Smooth muscle cell (in vitro differentiated cells): ENCODE measurements at regions not wholly inside any gene's neighbourhood (a gene's known extent, or its start where the extent isn't known, plus 50 kb on each side); places are given as distances from the start of the nearest gene placed in this dataset.

ENCODE experiments used
- DNase-seq: peaks from one replicate; lab custom pipeline; 2025; ENCODE audit not compliant: unreplicated experiment; lab: John Stamatoyannopoulos, UW
- H2AFZ ChIP-seq: fragments of 200-600 bp; sonication (generic); 2 replicates; pipeline ENCODE4 v1.6.0; 2016; ENCODE audit warnings: antibody characterized with exemption, low read depth, mild to moderate bottlenecking
- H3F3A ChIP-seq: fragments of 200-600 bp; sonication (generic); 2 replicates; pipeline ENCODE4 v1.6.0; 2017; ENCODE audit warnings: antibody characterized with exemption, low read depth
- H3K27ac ChIP-seq: fragments of 200-600 bp; sonication (generic); 2 replicates; pipeline ENCODE4 v1.5.1; 2016; ENCODE audit warnings: low read depth, mild to moderate bottlenecking
- H3K27me3 ChIP-seq: fragments of 200-600 bp; sonication (generic); 2 replicates; pipeline ENCODE4 v1.6.1; 2016; ENCODE audit warnings: low read depth, mild to moderate bottlenecking
- H3K36me3 ChIP-seq: fragments of 200-600 bp; sonication (generic); 2 replicates; pipeline ENCODE4 v1.5.1; 2016; ENCODE audit warnings: low read depth
- H3K4me1 ChIP-seq: fragments of 200-600 bp; sonication (generic); 2 replicates; pipeline ENCODE4 v1.5.1; 2016; ENCODE audit warnings: low read depth
- H3K4me2 ChIP-seq: fragments of 200-600 bp; sonication (generic); 2 replicates; pipeline ENCODE4 v1.6.0; 2016; ENCODE audit warnings: mild to moderate bottlenecking
- H3K4me3 ChIP-seq: fragments of 200-600 bp; sonication (generic); 2 replicates; pipeline ENCODE4 v1.5.1; 2016; ENCODE audit warnings: mild to moderate bottlenecking
- H3K79me2 ChIP-seq: fragments of 200-600 bp; sonication (generic); 2 replicates; pipeline ENCODE4 v1.6.0; 2016; ENCODE audit warnings: low read depth, mild to moderate bottlenecking
- H3K9ac ChIP-seq: fragments of 200-600 bp; sonication (generic); 2 replicates; pipeline ENCODE4 v1.6.0; 2016; ENCODE audit warnings: low read depth
- H3K9me3 ChIP-seq: fragments of 200-600 bp; sonication (generic); replicated peaks from 2 replicates; pipeline ENCODE4 v1.5.1; 2016; ENCODE audit warnings: low read depth
- H4K20me1 ChIP-seq: fragments of 200-600 bp; sonication (generic); 2 replicates; pipeline ENCODE4 v1.6.0; 2016; ENCODE audit warnings: low read depth
- CTCF ChIP-seq: fragments of 200-600 bp; sonication (generic); IDR thresholded peaks from 2 replicates; pipeline ENCODE4 v1.5.1; 2017; ENCODE audit warnings: borderline replicate concordance, mild to moderate bottlenecking, antibody characterized with exemption; ENCODE audit not compliant: insufficient read depth, poor library complexity, severe bottlenecking
- WGBS: methylation state at CpG from one replicate; pipeline ENCODE4 v1.1.7; 2016; ENCODE audit warnings: low lambda C conversion rate; 5-methylcytosine and 5-hydroxymethylcytosine counted together

GRCh38 chr17:77058016-77058415 is 82.8 kb upstream of the SEC14L1 start:
- Histone ChIP-seq H3K4me1 (no peaks in the 10 kb centered on the region), H3F3A (no peaks in the 10 kb centered on the region), H3K36me3 (no peaks in the 10 kb centered on the region), H3K79me2 (no peaks in the 10 kb centered on the region), H4K20me1 (no peaks in the 10 kb centered on the region), H2AFZ (no peak overlapping the region), H3K27me3 (peaks cover 3% of the 10 kb centered on the region), H3K9me3 (no peaks in the 10 kb centered on the region), H3K4me3 (no peak overlapping the region), H3K27ac (no peak overlapping the region), H3K4me2 (no peak overlapping the region), H3K9ac (no peak overlapping the region)
- no peak for TF ChIP-seq CTCF
- DNase-seq, result no peak
- WGBS, result 76% methylated on average over 5 of the region's 5 CpGs

GRCh38 chr17:77061669-77062068 is 79.1 kb upstream of the SEC14L1 start:
- no peaks in the 10 kb centered on the region for H3K36me3 ChIP-seq
- peaks cover 3% of the 10 kb centered on the region for H3K27me3 ChIP-seq
- WGBS, result 89% methylated on average over 10 of the region's 10 CpGs
- H2AFZ ChIP-seq, result no peak overlapping the region
- H3K4me2 ChIP-seq, result no peak overlapping the region
- DNase-seq, result no peak
- H3K27ac ChIP-seq, result no peak overlapping the region
- TF ChIP-seq CTCF, result no peak
- H3F3A ChIP-seq, result no peaks in the 10 kb centered on the region
- no peaks in the 10 kb centered on the region for H3K79me2 ChIP-seq
- H3K4me1 ChIP-seq, result no peaks in the 10 kb centered on the region
- no peak overlapping the region for H3K9ac ChIP-seq
- no peak overlapping the region for H3K4me3 ChIP-seq
- no peaks in the 10 kb centered on the region for H4K20me1 ChIP-seq
- H3K9me3 ChIP-seq, result no peaks in the 10 kb centered on the region

- TF ChIP-seq CTCF, result no peak
- H4K20me1 ChIP-seq, result no peaks in the 10 kb centered on the region
- WGBS, result 89% methylated on average over 5 of the region's 5 CpGs
Observed at GRCh38 chr17:77064598-77064997, 76.2 kb upstream of the SEC14L1 start.

GRCh38 chr17:77066165-77066564 is 74.6 kb upstream of the SEC14L1 start:
- H3K4me2 ChIP-seq, result no peak overlapping the region
- H3K4me1 ChIP-seq, result no peaks in the 10 kb centered on the region
- H3K79me2 ChIP-seq, result no peaks in the 10 kb centered on the region
- H3K4me3 ChIP-seq, result no peak overlapping the region
- H3K9me3 ChIP-seq, result no peaks in the 10 kb centered on the region
- no peak for DNase-seq
- no peak for TF ChIP-seq CTCF
- H2AFZ ChIP-seq, result no peak overlapping the region
- H4K20me1 ChIP-seq, result no peaks in the 10 kb centered on the region
- H3K9ac ChIP-seq, result no peak overlapping the region
- no peaks in the 10 kb centered on the region for H3K27me3 ChIP-seq
- WGBS, result 86% methylated on average over 2 of the region's 2 CpGs
- no peaks in the 10 kb centered on the region for H3F3A ChIP-seq
- no peaks in the 10 kb centered on the region for H3K36me3 ChIP-seq
- no peak overlapping the region for H3K27ac ChIP-seq

More at GRCh38 chr17:77064598-77064997, 76.2 kb upstream of the SEC14L1 start:
- Histone ChIP-seq H2AFZ (no peak overlapping the region), H3F3A (no peaks in the 10 kb centered on the region), H3K9ac (no peak overlapping the region), H3K4me1 (no peaks in the 10 kb centered on the region), H3K36me3 (no peaks in the 10 kb centered on the region), H3K4me2 (no peak overlapping the region), H3K9me3 (no peaks in the 10 kb centered on the region), H3K27me3 (no peaks in the 10 kb centered on the region), H3K79me2 (no peaks in the 10 kb centered on the region), H3K4me3 (no peak overlapping the region), H3K27ac (no peak overlapping the region)
- DNase-seq, result no peak
